Naive thymus-derived CD4-positive, alpha-beta T cell (primary cell): ENCODE measurements at regions not wholly inside any gene's neighbourhood (a gene's known extent, or its start where the extent isn't known, plus 50 kb on each side); places are given as distances from the start of the nearest gene placed in this dataset.

Experiments
- ATAC-seq: fragments of 150-1000 bp; cut with Tn5 transposase; 2 replicates; pipeline ENCODE4 v1.10.0; 2021; ENCODE audit warnings: mild to moderate bottlenecking, moderate library complexity
- CTCF ChIA-PET: fragments of 350-600 bp; sonication (Branson Sonifier 250); formaldehyde crosslinking; loops from one replicate; lab custom pipeline; 2021; ENCODE audit warnings: antibody characterized with exemption; lab: Charles Lee
- POLR2A ChIA-PET: fragments of 350-600 bp; sonication (Branson Sonifier 250); formaldehyde crosslinking; loops from one replicate; lab custom pipeline; 2021; ENCODE audit warnings: antibody characterized with exemption, inconsistent platforms; lab: Charles Lee
- DNase-seq, 9 donors: peaks; one replicate each; pipeline versions ENCODE4 v3.0.0 to v3.0.0-alpha.2; 2020 to 2022; ENCODE audit warnings: mixed read lengths in 1 of 9
- H3K27ac ChIP-seq: one replicate; pipeline ENCODE4 v1.7.0; 2013; ENCODE audit warnings: mild to moderate bottlenecking, low read depth, low read length, moderate library complexity
- H3K27me3 ChIP-seq, 2 donors: one replicate each; pipeline ENCODE4 v1.7.0; 2013; ENCODE audit warnings: low read length in 2 of 2, mild to moderate bottlenecking in 2 of 2, moderate library complexity in 2 of 2; ENCODE audit not compliant: control insufficient read depth in 2 of 2, insufficient read depth in 2 of 2
- H3K36me3 ChIP-seq, 3 experiments: 1 replicate in 2 of 3; 2 replicates in 1 of 3; pipeline ENCODE4 v1.7.0; 2013; ENCODE audit warnings: low read length in 3 of 3, mild to moderate bottlenecking in 3 of 3, moderate library complexity in 1 of 3; ENCODE audit not compliant: insufficient read depth in 3 of 3, control insufficient read depth in 2 of 3
- H3K4me1 ChIP-seq, 2 donors: one replicate each; pipeline ENCODE4 v1.7.0; 2013; ENCODE audit warnings: low read length in 2 of 2, mild to moderate bottlenecking in 2 of 2, moderate library complexity in 1 of 2; ENCODE audit not compliant: control insufficient read depth in 2 of 2, insufficient read depth in 2 of 2
- H3K4me3 ChIP-seq: 2 replicates; pipeline ENCODE4 v1.7.0; 2013; ENCODE audit warnings: mild to moderate bottlenecking, low read length
- H3K9me3 ChIP-seq, 3 experiments: 1 replicate in 2 of 3; 2 replicates in 1 of 3; pipeline ENCODE4 v1.7.0; 2013; ENCODE audit warnings: low read length in 3 of 3; ENCODE audit not compliant: control insufficient read depth in 2 of 3
- H3K27ac Mint-ChIP-seq, 9 donors: one replicate each; pipeline ENCODE4 v1.8.0; 2020 to 2022; ENCODE audit warnings: mixed read lengths in 9 of 9, mild to moderate bottlenecking in 8 of 9, moderate library complexity in 5 of 9, inconsistent platforms in 2 of 9
- H3K27me3 Mint-ChIP-seq, 5 donors: one replicate each; pipeline ENCODE4 v1.8.0; 2021 to 2022; ENCODE audit warnings: mixed read lengths in 5 of 5, mild to moderate bottlenecking in 1 of 5
- H3K36me3 Mint-ChIP-seq, 5 donors: one replicate each; pipeline ENCODE4 v1.8.0; 2020 to 2022; ENCODE audit warnings: mixed read lengths in 5 of 5, mild to moderate bottlenecking in 3 of 5, inconsistent platforms in 1 of 5
- H3K4me1 Mint-ChIP-seq, 7 donors: one replicate each; pipeline ENCODE4 v1.8.0; 2020 to 2022; ENCODE audit warnings: mixed read lengths in 7 of 7, mild to moderate bottlenecking in 3 of 7, inconsistent platforms in 1 of 7
- H3K4me3 Mint-ChIP-seq, 10 donors: one replicate each; pipeline ENCODE4 v1.8.0; 2020 to 2022; ENCODE audit warnings: mild to moderate bottlenecking in 10 of 10, mixed read lengths in 10 of 10, moderate library complexity in 6 of 10, inconsistent platforms in 2 of 10
- H3K9me3 Mint-ChIP-seq, 11 donors: one replicate each; pipeline ENCODE4 v1.8.0; 2020 to 2022; ENCODE audit warnings: mixed read lengths in 11 of 11, mild to moderate bottlenecking in 4 of 11, inconsistent platforms in 1 of 11, moderate library complexity in 1 of 11
- intact Hi-C, 2 donors: fragments of 100-400 bp; cut with micrococcal nuclease; formaldehyde crosslinking; loops; one replicate each; pipeline ENCODE4 v1.15.1; 2023

DNA sequence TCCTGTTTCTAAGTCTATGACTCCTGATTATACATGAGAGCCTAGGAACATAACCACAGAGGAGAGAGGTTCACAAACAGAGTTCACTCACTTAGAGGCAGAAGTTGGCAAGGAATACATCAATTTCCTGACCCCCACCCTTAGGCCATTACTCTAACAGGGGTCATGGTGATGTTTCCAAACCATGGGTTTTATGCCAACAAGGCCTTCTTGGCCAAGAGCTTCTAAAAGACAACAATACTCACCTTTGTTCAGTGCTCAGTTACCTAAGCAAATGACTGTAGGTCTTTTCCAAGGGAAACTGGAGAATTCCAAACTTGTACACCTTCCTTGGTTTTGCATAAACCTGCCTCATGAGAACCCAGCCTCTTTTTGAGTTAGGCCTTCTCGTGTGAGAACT is 52.6 kb downstream of the ERICH4 start:
- Mint-ChIP-seq H3K4me3 (no peak overlapping the region), H3K4me1 (peaks cover 0 to 2% (median 0%) of the 10 kb centered on the region in 7 donors), H3K9me3 (peaks cover 0 to 5% (median 0%) of the 10 kb centered on the region in 11 donors), H3K27me3 (peaks cover 8 to 22% (median 21%) of the 10 kb centered on the region in 5 donors), H3K36me3 (no peaks in the 10 kb centered on the region), H3K27ac (no peak overlapping the region)
- DNase-seq (no peak), ATAC-seq (no peak)
- H3K27ac ChIP-seq = no peak overlapping the region
- no peaks in the 10 kb centered on the region for H3K9me3 ChIP-seq
- ChIA-PET POLR2A (no interaction called here), CTCF (no interaction called here)
- intact Hi-C loops = no loop called here
- H3K4me3 ChIP-seq = no peak overlapping the region
- no peaks in the 10 kb centered on the region for H3K27me3 ChIP-seq
- no peaks in the 10 kb centered on the region for H3K4me1 ChIP-seq
- no peaks in the 10 kb centered on the region for H3K36me3 ChIP-seq

DNA sequence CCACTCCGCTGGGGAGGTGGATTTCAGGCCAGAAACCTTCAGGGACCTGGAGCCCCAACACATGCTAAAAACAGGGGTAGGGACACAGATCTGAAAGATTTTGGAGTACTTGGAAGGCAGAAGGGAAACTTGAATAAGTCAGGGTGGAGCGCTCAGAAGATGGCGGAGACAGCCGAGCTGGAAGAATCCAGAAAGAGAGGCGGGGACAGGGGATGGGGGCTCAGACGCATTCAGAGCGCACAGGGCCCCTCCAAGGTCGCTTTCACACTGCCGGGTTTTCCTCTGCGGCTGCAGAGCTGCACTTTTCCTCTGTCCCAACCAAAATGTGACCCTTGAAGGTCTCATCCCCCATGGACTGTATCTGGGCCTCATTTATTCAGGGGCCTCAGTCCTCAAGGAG is 56.9 kb downstream of the ERICH4 start:
- Mint-ChIP-seq H3K36me3 (no peaks in the 10 kb centered on the region), H3K4me3 (no peak overlapping the region), H3K27ac (no peak overlapping the region), H3K9me3 (peaks cover 0 to 6% (median 0%) of the 10 kb centered on the region in 11 donors), H3K4me1 (peaks cover 0 to 5% (median 0%) of the 10 kb centered on the region in 7 donors), H3K27me3 (peaks cover 19 to 44% (median 31%) of the 10 kb centered on the region in 5 donors)
- no peaks in the 10 kb centered on the region for H3K27me3 ChIP-seq
- intact Hi-C loops = no loop called here
- ATAC-seq = no peak
- no peak overlapping the region for H3K4me3 ChIP-seq
- CTCF ChIA-PET = no interaction called here
- no peaks in the 10 kb centered on the region for H3K4me1 ChIP-seq
- POLR2A ChIA-PET = no interaction called here
- no peak for DNase-seq
- H3K27ac ChIP-seq = no peak overlapping the region
- H3K36me3 ChIP-seq = no peaks in the 10 kb centered on the region
- H3K9me3 ChIP-seq = peaks cover 0 to 6% (median 0%) of the 10 kb centered on the region in 3 experiments

GRCh38 chr19:41500443-41500842 is 57.5 kb downstream of the ERICH4 start:
- ATAC-seq (no peak), DNase-seq (no peak)
- Mint-ChIP-seq H3K27me3 (peaks cover 21 to 50% (median 36%) of the 10 kb centered on the region in 5 donors), H3K36me3 (no peaks in the 10 kb centered on the region), H3K27ac (no peak overlapping the region), H3K4me3 (no peak overlapping the region), H3K4me1 (peaks cover 0 to 5% (median 0%) of the 10 kb centered on the region in 7 donors), H3K9me3 (peaks cover 0 to 9% (median 0%) of the 10 kb centered on the region in 11 donors)
- H3K27me3 ChIP-seq = no peaks in the 10 kb centered on the region
- H3K27ac ChIP-seq = no peak overlapping the region
- CTCF ChIA-PET = no interaction called here
- H3K9me3 ChIP-seq = peaks cover 0 to 6% (median 0%) of the 10 kb centered on the region in 3 experiments
- no peak overlapping the region for H3K4me3 ChIP-seq
- H3K4me1 ChIP-seq = no peaks in the 10 kb centered on the region
- intact Hi-C loops = no loop called here
- POLR2A ChIA-PET = no interaction called here
- no peaks in the 10 kb centered on the region for H3K36me3 ChIP-seq

DNA sequence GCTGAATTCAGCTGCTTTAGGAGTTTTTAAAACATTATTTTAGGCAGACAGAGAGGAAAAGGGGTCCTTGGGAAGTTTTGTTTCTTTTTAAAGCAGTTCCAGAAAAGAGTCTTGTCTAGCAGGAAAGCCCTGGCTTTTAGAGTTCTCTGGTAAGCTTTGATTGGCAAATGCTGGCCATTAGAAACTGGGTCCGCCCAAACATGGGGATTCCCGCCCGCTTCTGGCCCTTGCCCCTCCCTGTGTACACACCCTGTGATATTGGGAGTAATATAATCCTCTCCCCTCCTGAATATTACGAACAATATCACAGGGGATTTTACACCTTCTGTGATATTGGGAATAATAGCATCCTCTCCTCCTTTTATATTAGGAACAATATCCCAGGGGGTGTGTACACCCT is 58.9 kb downstream of the ERICH4 start:
- H3K36me3 ChIP-seq = no peaks in the 10 kb centered on the region
- Mint-ChIP-seq H3K4me3 (no peak overlapping the region), H3K27me3 (peaks cover 34 to 58% (median 48%) of the 10 kb centered on the region in 5 donors), H3K4me1 (peaks cover 0 to 5% (median 0%) of the 10 kb centered on the region in 7 donors), H3K9me3 (peaks cover 0 to 9% (median 0%) of the 10 kb centered on the region in 11 donors), H3K36me3 (no peaks in the 10 kb centered on the region), H3K27ac (no peak overlapping the region)
- ChIA-PET CTCF (no interaction called here), POLR2A (no interaction called here)
- ATAC-seq (no peak), DNase-seq (no peak)
- no peaks in the 10 kb centered on the region for H3K4me1 ChIP-seq
- peaks cover 0 to 6% (median 0%) of the 10 kb centered on the region in 3 experiments for H3K9me3 ChIP-seq
- intact Hi-C loops = no loop called here
- no peaks in the 10 kb centered on the region for H3K27me3 ChIP-seq
- no peak overlapping the region for H3K27ac ChIP-seq
- H3K4me3 ChIP-seq = no peak overlapping the region

DNA sequence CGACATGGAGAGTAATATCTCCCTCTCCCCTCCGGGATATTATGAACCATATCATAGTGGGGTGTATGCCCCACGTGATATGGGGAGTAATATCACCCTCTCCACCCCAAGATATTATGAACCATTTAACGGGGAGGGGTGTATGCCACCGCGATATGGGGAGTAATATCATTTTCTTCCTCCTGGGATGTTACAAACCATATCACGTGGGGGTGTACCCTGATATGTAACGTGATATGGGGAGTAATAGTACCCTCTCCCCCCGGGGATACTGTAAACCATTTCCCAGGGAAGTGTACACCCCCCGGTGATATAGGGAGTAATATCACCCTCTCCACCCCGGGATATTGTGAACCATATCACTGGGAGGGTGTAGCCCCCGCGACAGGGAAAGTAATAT is 62.1 kb downstream of the ERICH4 start:
- H3K27ac Mint-ChIP-seq = no peak overlapping the region
- ChIA-PET POLR2A (no interaction called here), CTCF (no interaction called here)
- DNase-seq (no peak), ATAC-seq (no peak)
- Histone ChIP-seq H3K27me3 (no peaks in the 10 kb centered on the region), H3K9me3 (peaks cover 0 to 6% (median 0%) of the 10 kb centered on the region in 3 experiments), H3K4me3 (no peak overlapping the region), H3K27ac (no peak overlapping the region), H3K36me3 (no peaks in the 10 kb centered on the region), H3K4me1 (no peaks in the 10 kb centered on the region)
- peaks cover 20 to 48% (median 41%) of the 10 kb centered on the region in 5 donors for H3K27me3 Mint-ChIP-seq
- H3K4me1 Mint-ChIP-seq = peaks cover 0 to 5% (median 0%) of the 10 kb centered on the region in 7 donors
- no peaks in the 10 kb centered on the region for H3K36me3 Mint-ChIP-seq
- intact Hi-C loops = no loop called here
- H3K4me3 Mint-ChIP-seq = no peak overlapping the region
- H3K9me3 Mint-ChIP-seq = peaks cover 0 to 10% (median 0%) of the 10 kb centered on the region in 11 donors

GRCh38 chr19:41510484-41510883 is 65.5 kb upstream of the CEACAM21 start:
- peaks cover 21 to 45% (median 30%) of the 10 kb centered on the region in 5 donors for H3K27me3 Mint-ChIP-seq
- no peaks in the 10 kb centered on the region for H3K4me1 ChIP-seq
- no peaks in the 10 kb centered on the region for H3K9me3 ChIP-seq
- ATAC-seq (no peak), DNase-seq (no peak)
- H3K9me3 Mint-ChIP-seq = peaks cover 0 to 9% (median 0%) of the 10 kb centered on the region in 11 donors
- H3K4me3 Mint-ChIP-seq = no peak overlapping the region
- no peaks in the 10 kb centered on the region for H3K36me3 ChIP-seq
- ChIA-PET POLR2A (no interaction called here), CTCF (no interaction called here)
- no peaks in the 10 kb centered on the region for H3K36me3 Mint-ChIP-seq
- no peaks in the 10 kb centered on the region for H3K4me1 Mint-ChIP-seq
- H3K4me3 ChIP-seq = no peak overlapping the region
- no peaks in the 10 kb centered on the region for H3K27me3 ChIP-seq
- H3K27ac ChIP-seq = no peak overlapping the region
- intact Hi-C loops = no loop called here
- no peak overlapping the region for H3K27ac Mint-ChIP-seq

DNA sequence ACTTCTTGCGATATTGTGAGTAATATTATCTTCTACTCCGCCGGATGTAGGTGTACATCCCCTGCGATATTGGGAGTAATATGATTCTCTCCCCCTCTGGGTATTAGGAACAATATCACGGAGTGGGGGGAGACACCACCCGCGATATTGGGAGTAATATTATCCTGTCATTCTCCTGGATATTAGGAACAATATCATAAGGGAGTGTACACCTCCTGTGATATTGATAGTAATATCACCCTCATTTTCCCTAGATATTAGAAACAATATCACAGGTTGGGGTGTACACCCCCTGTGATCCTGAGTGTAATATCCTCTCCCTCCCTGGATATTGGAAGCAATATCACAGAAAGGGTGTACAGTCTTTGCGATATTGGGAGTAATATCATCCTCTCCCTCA is 64.3 kb upstream of the CEACAM21 start:
- H3K4me3 Mint-ChIP-seq = no peak overlapping the region
- Histone ChIP-seq H3K27ac (no peak overlapping the region), H3K9me3 (no peaks in the 10 kb centered on the region), H3K36me3 (no peaks in the 10 kb centered on the region), H3K27me3 (no peaks in the 10 kb centered on the region), H3K4me1 (no peaks in the 10 kb centered on the region), H3K4me3 (no peak overlapping the region)
- no peak overlapping the region for H3K27ac Mint-ChIP-seq
- peaks cover under 1 to 8% (median 6%) of the 10 kb centered on the region in 7 donors for H3K4me1 Mint-ChIP-seq
- POLR2A ChIA-PET = no interaction called here
- CTCF ChIA-PET = no interaction called here
- intact Hi-C loops = no loop called here
- peaks cover 15 to 43% (median 34%) of the 10 kb centered on the region in 5 donors for H3K27me3 Mint-ChIP-seq
- ATAC-seq = no peak
- H3K9me3 Mint-ChIP-seq = peaks cover 0 to 9% (median 0%) of the 10 kb centered on the region in 11 donors
- H3K36me3 Mint-ChIP-seq = no peaks in the 10 kb centered on the region
- DNase-seq = no peak
